ENCODE measurements at regions not wholly inside any gene's neighbourhood (a gene's known extent, or its start where the extent isn't known, plus 50 kb on each side); places are given as distances from the start of the nearest gene placed in this dataset.

DNA sequence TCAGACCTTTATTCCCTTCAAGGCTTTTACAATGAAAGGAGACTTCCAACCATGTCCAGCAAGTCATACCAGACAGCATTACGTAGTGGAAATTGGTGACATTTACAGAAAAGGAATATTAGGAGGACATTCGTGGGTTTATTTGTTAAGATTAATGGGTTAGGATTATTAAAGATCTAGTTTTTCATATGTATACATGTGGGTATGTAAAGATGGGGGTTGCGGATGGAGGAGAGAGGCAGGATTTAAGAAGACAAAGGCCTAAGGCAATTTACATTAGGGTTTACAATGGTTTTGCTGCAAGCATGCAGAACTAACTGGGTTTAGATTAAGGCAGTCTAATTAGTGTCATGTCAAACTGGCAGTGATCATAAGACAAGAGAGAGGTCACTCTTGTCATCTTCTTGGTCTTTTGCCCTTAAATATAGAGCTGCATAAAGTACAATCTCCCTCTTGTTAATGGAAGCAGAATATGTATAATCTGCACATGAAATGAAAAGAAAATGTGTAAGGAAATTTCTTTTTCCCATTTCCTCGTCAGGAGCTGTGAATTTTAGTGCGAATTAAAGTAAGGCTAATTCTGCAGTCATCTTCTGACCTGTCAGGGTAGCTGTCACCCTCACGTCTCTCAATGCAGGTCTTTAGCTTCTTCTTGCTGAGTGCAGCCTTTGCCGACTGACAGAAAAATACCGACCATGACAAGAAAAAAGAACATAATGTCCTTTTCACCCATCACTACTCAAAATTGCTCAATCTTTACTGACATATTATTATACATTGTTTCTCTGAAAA is 258.9 kb upstream of the MEIS2 start:
- Histone ChIP-seq H3K27ac (ENCODE audit: low read depth, low read length) (no peak overlapping the region), H3K79me2 (ENCODE audit: control insufficient read depth, low read length) (no peaks in the 10 kb centered on the region), H3F3A (ENCODE audit: control insufficient read depth, insufficient read depth) (no peaks in the 10 kb centered on the region), H3K4me1 (ENCODE audit: control insufficient read depth, low read length) (no peaks in the 10 kb centered on the region), H4K20me1 (ENCODE audit: control insufficient read depth, insufficient read depth, low read depth, low read length) (no peaks in the 10 kb centered on the region), H3K4me2 (ENCODE audit: low read length) (no peak overlapping the region), H3K9me3 (ENCODE audit: control insufficient read depth, insufficient read depth, low read length) (no peaks in the 10 kb centered on the region), H3K4me3 (ENCODE audit: low read length) (no peak overlapping the region), H3K9me2 (replicated peaks; ENCODE audit: control insufficient read depth, low read length) (no peaks in the 10 kb centered on the region), H3K36me3 (ENCODE audit: control insufficient read depth, low read length) (no peaks in the 10 kb centered on the region), H3K27me3 (ENCODE audit: control insufficient read depth, low read length) (no peaks in the 10 kb centered on the region)
- TF ChIP-seq, protein P1, sequence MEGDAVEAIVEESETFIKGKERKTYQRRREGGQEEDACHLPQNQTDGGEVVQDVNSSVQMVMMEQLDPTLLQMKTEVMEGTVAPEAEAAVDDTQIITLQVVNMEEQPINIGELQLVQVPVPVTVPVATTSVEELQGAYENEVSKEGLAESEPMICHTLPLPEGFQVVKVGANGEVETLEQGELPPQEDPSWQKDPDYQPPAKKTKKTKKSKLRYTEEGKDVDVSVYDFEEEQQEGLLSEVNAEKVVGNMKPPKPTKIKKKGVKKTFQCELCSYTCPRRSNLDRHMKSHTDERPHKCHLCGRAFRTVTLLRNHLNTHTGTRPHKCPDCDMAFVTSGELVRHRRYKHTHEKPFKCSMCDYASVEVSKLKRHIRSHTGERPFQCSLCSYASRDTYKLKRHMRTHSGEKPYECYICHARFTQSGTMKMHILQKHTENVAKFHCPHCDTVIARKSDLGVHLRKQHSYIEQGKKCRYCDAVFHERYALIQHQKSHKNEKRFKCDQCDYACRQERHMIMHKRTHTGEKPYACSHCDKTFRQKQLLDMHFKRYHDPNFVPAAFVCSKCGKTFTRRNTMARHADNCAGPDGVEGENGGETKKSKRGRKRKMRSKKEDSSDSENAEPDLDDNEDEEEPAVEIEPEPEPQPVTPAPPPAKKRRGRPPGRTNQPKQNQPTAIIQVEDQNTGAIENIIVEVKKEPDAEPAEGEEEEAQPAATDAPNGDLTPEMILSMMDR (IDR thresholded peaks at IDR 0.05; ENCODE audit: low read depth, low read length, poor library complexity, severe bottlenecking): no peak
- no peak for TF ChIP-seq EZH2phosphoT487 (IDR thresholded peaks at IDR 0.05; ENCODE audit: borderline replicate concordance, low read length)

- Histone ChIP-seq H3K4me1 (ENCODE audit: control insufficient read depth, low read length) (no peaks in the 10 kb centered on the region), H3F3A (ENCODE audit: control insufficient read depth, insufficient read depth) (no peaks in the 10 kb centered on the region), H3K27ac (ENCODE audit: low read depth, low read length) (no peak overlapping the region), H3K9me2 (replicated peaks; ENCODE audit: control insufficient read depth, low read length) (no peaks in the 10 kb centered on the region), H3K9me3 (ENCODE audit: control insufficient read depth, insufficient read depth, low read length) (no peaks in the 10 kb centered on the region), H4K20me1 (ENCODE audit: control insufficient read depth, insufficient read depth, low read depth, low read length) (no peaks in the 10 kb centered on the region), H3K4me3 (ENCODE audit: low read length) (no peak overlapping the region), H3K36me3 (ENCODE audit: control insufficient read depth, low read length) (no peaks in the 10 kb centered on the region), H3K4me2 (ENCODE audit: low read length) (no peak overlapping the region), H3K27me3 (ENCODE audit: control insufficient read depth, low read length) (no peaks in the 10 kb centered on the region), H3K79me2 (ENCODE audit: control insufficient read depth, low read length) (no peaks in the 10 kb centered on the region)
- no peak for TF ChIP-seq EZH2phosphoT487 (IDR thresholded peaks at IDR 0.05; ENCODE audit: borderline replicate concordance, low read length)
- TF ChIP-seq, protein P1 (IDR thresholded peaks at IDR 0.05; ENCODE audit: low read depth, low read length, poor library complexity, severe bottlenecking): no peak
Measured at GRCh38 chr15:37359893-37360290, 259.5 kb upstream of the MEIS2 start.

DNA sequence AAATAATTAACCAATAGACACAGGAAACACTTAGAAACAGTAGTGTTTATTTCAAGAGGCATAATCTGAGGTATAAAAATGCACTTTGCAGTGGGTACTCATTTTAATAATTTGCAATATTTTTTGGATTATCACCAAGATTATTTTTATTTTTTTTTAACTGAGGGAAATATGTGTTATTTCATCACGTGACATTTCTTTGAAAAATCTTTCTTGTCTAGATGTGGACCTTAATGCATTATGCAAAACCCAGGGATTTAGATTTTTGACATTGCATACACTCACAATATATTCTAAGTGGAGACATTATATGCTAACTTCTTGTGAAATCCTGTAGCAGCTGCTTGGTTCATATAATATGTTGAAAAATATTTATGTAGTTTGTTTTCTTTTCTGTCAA is 260.4 kb upstream of the MEIS2 start:
- TF ChIP-seq, protein P1 (IDR thresholded peaks at IDR 0.05; ENCODE audit: low read depth, low read length, poor library complexity, severe bottlenecking): no peak
- TF ChIP-seq EZH2phosphoT487 (IDR thresholded peaks at IDR 0.05; ENCODE audit: borderline replicate concordance, low read length): no peak
- Histone ChIP-seq H3K4me2 (ENCODE audit: low read length) (no peak overlapping the region), H3K79me2 (ENCODE audit: control insufficient read depth, low read length) (no peaks in the 10 kb centered on the region), H3F3A (ENCODE audit: control insufficient read depth, insufficient read depth) (no peaks in the 10 kb centered on the region), H3K36me3 (ENCODE audit: control insufficient read depth, low read length) (no peaks in the 10 kb centered on the region), H4K20me1 (ENCODE audit: control insufficient read depth, insufficient read depth, low read depth, low read length) (no peaks in the 10 kb centered on the region), H3K9me3 (ENCODE audit: control insufficient read depth, insufficient read depth, low read length) (no peaks in the 10 kb centered on the region), H3K4me1 (ENCODE audit: control insufficient read depth, low read length) (no peaks in the 10 kb centered on the region), H3K4me3 (ENCODE audit: low read length) (no peak overlapping the region), H3K9me2 (replicated peaks; ENCODE audit: control insufficient read depth, low read length) (no peaks in the 10 kb centered on the region), H3K27me3 (ENCODE audit: control insufficient read depth, low read length) (no peaks in the 10 kb centered on the region), H3K27ac (ENCODE audit: low read depth, low read length) (no peak overlapping the region)
